ENCODE measurements at regions not wholly inside any gene's neighbourhood (a gene's known extent, or its start where the extent isn't known, plus 50 kb on each side); places are given as distances from the start of the nearest gene placed in this dataset.

- H3K4me3 ChIP-seq (ENCODE audit: control insufficient read depth, low read depth, low read length), result no peak overlapping the region
- TF ChIP-seq, protein P1, sequence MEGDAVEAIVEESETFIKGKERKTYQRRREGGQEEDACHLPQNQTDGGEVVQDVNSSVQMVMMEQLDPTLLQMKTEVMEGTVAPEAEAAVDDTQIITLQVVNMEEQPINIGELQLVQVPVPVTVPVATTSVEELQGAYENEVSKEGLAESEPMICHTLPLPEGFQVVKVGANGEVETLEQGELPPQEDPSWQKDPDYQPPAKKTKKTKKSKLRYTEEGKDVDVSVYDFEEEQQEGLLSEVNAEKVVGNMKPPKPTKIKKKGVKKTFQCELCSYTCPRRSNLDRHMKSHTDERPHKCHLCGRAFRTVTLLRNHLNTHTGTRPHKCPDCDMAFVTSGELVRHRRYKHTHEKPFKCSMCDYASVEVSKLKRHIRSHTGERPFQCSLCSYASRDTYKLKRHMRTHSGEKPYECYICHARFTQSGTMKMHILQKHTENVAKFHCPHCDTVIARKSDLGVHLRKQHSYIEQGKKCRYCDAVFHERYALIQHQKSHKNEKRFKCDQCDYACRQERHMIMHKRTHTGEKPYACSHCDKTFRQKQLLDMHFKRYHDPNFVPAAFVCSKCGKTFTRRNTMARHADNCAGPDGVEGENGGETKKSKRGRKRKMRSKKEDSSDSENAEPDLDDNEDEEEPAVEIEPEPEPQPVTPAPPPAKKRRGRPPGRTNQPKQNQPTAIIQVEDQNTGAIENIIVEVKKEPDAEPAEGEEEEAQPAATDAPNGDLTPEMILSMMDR (conservative IDR thresholded peaks at IDR 0.05; ENCODE audit: control insufficient read depth, insufficient read depth, low read depth, low read length), result no peak
- DNase-seq (ENCODE audit: low read depth), result no peak
Observed at GRCh38 chr2:7278984-7279383, 361.8 kb downstream of the RNF144A start.

DNA sequence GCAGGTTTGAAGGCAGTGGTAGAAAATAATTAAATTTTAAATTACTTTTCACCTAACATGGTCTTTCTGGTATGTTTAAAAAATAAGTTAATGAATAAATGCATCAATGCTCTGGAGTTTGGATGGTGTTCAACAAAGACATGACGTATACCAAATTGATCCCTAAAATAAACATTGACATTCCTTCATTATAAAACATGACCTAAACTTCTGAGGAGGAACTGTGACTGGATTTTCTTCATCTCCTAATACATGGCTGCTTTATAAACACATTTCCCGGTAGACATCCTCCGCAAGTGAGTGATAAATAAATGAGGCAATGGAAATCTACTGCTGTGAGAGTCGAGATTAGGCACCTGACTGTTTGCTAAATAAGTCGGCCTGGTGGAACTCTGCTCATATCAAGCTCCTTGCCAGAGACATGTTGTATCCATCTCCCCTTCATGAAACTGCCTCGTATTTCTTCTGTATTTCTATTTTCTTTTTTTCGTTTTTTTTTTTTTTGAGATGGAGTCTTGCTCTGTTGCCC lies 362.3 kb downstream of the RNF144A start:
- DNase-seq (ENCODE audit: low read depth), result no peak
- no peak overlapping the region for H3K4me3 ChIP-seq (ENCODE audit: control insufficient read depth, low read depth, low read length)
- TF ChIP-seq, protein P1 (conservative IDR thresholded peaks at IDR 0.05; ENCODE audit: control insufficient read depth, insufficient read depth, low read depth, low read length), result no peak

DNA sequence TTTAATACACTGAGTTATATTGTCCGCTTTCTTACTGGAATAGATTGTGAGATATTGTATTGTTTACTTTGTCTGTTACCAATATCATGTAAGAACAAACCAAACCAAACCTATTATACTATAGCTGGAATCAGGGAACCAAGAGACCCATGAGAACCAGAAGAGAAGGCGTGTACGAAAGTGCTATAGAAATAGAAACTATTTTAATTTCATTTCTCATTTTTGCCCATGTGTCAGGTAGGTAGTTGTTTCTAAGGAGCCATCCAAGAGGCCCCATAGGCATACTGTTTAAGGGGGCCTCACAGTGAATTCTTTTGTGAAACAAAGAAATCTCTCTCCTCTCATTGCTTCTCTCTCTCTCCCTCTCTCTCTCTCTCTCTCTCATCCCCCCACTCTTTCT lies 363.6 kb downstream of the RNF144A start:
- no peak overlapping the region for H3K4me3 ChIP-seq (ENCODE audit: control insufficient read depth, low read depth, low read length)
- TF ChIP-seq, protein P1 (conservative IDR thresholded peaks at IDR 0.05; ENCODE audit: control insufficient read depth, insufficient read depth, low read depth, low read length), result no peak
- DNase-seq (ENCODE audit: low read depth), result no peak

GRCh38 chr2:7281231-7282201 lies 364.3 kb downstream of the RNF144A start:
- no peak for DNase-seq (ENCODE audit: low read depth)
- no peak overlapping the region for H3K4me3 ChIP-seq (ENCODE audit: control insufficient read depth, low read depth, low read length)
- TF ChIP-seq, protein P1 (conservative IDR thresholded peaks at IDR 0.05; ENCODE audit: control insufficient read depth, insufficient read depth, low read depth, low read length), result no peak

- no peak for DNase-seq (ENCODE audit: low read depth)
- no peak overlapping the region for H3K4me3 ChIP-seq (ENCODE audit: control insufficient read depth, low read depth, low read length)
- TF ChIP-seq, protein P1 (conservative IDR thresholded peaks at IDR 0.05; ENCODE audit: control insufficient read depth, insufficient read depth, low read depth, low read length), result no peak
Observed at GRCh38 chr2:7286120-7286519, 368.9 kb downstream of the RNF144A start.

DNA sequence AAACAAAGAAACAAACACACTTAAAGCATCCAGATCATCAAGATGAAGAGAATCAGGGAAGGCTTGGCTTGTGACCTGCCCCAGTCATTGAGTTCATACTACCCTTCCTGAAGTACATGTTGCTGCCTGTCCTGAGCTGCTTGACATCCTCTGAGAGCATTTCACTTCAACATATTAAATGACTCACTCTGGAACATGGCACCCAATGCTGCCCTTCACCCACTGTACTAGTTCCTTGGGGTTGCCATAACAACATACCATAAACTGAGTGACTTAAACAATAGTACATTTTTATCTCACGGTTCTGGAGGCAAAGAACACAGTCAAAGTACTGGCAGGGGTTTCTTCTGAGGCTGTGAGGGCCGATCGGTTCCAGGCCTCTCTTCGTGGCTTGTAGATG lies 371.3 kb downstream of the RNF144A start:
- DNase-seq (ENCODE audit: low read depth), result no peak
- TF ChIP-seq, protein P1 (conservative IDR thresholded peaks at IDR 0.05; ENCODE audit: control insufficient read depth, insufficient read depth, low read depth, low read length), result no peak

More for the DNA sequence above, 371.3 kb downstream of the RNF144A start:
- no peak overlapping the region for H3K4me3 ChIP-seq (ENCODE audit: control insufficient read depth, low read depth, low read length)

Measured in fibroblast of mammary gland (primary cell).